HG03571 (cell line): ENCODE measurements at regions not wholly inside any gene's neighbourhood (a gene's known extent, or its start where the extent isn't known, plus 50 kb on each side); places are given as distances from the start of the nearest gene placed in this dataset.
"Not testable (repeated sequence)": the region's sequence is repeated elsewhere in the genome, so short reads cannot be mapped to it uniquely, and the experiment has no call there.

Experiments
- ATAC-seq: cut with Tn5 transposase; IDR thresholded peaks from one replicate; pipeline ENCODE4 v1.9.1; 2021; ENCODE audit not compliant: unreplicated experiment

DNA sequence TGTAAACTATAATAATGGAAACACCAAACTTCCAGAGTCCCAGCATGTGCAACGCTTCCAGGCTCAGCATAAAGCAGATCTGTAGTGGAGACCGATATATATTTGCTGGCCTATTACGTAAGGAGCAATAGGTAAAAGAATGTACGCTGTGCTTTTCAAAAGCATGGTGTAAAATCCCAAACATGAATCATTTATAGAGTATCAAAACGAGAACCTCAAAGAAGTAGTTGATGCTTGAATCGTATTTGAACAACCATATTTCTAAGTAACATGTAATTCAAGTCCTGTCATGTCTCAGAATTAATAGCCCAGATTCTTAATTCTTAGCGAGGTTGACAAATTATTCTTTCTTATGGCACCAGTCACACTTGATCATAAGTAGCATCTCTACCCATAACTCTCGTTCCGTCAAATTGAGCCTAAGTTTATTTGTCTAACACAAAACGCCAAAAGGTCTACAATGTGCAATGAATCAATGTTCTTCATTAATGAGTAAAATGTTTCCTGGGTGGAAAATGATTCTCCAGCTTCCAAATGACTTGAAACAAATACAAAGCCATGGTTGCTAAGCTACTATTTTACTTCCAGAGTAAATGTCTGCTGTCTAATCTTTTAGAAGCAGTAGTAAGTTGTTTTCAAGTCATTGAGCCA, 811.5 kb upstream of the FRG1 start:
- ATAC-seq = no peak

DNA sequence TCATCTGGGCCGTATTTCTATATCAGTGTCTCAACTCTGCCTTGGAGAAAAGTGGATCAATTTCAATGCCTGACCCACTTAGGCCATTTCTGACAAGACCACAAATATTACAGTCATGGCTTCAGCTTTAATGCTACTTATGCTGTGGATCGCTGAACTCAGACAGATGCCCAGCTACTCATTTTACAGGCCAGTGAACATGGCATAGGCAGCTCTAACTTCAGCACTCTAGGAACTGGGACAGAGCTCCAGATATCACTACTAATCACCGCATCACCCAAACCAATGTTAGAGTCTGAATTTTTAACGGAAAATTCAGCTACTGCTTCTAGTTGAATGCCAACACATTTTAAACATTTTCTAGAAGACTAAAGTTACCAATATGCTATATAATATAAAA, 809.6 kb upstream of the FRG1 start:
- ATAC-seq = no peak

DNA sequence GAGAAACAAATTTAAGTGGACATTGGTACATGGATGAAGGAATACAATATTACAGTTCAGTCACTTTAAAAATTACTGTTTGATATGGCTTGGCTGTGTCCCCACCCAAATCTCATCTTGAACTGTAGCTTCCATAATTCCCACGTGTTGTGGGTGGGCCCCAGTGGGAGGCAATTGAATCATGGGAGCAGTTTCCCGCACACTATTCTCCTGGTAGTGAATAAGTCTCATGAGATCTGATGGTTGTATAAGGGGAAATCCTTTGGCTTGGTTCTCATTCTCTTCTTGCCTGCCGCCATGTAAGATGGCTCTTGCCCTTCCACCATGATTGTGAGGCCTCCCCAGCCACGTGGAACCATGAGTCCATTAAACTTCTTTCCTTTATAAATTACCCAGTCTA, 804.2 kb upstream of the FRG1 start:
- no peak for ATAC-seq

- ATAC-seq = no peak
These were observed 797.3 kb upstream of the FRG1 start for GRCh38 chr4:189143263-189143952.

GRCh38 chr4:189147005-189147929, 793.4 kb upstream of the FRG1 start:
- ATAC-seq = no peak

GRCh38 chr4:189155083-189155482, 785.6 kb upstream of the FRG1 start:
- not testable (repeated sequence) for ATAC-seq

DNA sequence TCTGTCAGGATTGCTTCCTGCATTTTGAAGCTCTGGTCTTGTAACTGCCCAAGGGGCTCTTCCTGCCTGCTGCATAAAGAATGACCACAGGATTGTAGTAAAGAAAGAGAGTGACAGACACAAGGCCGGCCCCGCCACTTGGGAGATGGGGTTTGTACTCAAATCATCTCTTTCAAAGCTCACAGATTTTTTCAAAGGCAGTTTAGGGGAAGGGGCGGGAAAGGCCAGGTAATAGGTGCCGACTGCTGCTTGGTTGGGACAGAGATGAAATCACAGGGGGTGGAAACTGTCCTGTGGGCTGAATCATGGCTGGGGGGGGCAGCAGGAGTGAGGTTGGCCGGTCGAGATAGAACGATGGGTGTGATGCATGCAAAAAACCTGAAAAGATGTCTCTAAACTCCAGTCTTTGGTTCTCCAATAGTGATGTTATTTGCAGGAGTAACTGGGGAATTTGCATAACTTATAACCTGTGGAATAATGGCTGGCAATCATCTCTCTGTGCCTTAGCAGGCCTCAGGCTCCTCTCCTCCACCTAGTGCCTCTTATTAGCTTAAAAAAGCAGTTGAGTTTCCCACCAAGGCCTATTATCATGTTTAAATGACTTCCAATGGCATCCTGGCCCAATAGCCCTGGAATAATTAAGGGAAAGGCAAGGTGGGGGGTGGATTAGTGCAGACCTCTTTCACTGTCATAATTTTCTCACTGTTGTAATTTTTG, 778.4 kb upstream of the FRG1 start:
- ATAC-seq = no peak

- no peak for ATAC-seq
These were observed 777.8 kb upstream of the FRG1 start for GRCh38 chr4:189162888-189163287.

GRCh38 chr4:189176002-189176401, 764.7 kb upstream of the FRG1 start:
- ATAC-seq = no peak

DNA sequence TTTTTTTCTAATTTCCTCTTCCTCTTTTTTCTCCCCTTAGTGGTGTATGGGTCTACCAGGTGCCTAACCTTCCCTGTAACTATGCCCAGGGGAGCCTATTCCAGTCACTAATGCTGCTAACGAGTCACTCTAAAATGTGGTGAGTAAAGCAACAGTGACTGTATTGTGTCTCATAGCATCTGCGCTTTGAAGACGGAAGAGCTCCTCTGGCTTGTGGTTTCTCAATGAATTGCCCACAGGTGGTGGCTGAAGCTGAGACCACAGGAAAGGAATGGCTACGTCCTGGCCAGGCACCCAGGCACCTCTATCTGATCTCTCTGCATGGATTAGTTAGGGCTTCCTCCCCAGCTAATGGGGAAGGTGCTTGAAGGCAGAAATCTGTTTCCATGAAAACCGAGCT, 763.5 kb upstream of the FRG1 start:
- no peak for ATAC-seq

DNA sequence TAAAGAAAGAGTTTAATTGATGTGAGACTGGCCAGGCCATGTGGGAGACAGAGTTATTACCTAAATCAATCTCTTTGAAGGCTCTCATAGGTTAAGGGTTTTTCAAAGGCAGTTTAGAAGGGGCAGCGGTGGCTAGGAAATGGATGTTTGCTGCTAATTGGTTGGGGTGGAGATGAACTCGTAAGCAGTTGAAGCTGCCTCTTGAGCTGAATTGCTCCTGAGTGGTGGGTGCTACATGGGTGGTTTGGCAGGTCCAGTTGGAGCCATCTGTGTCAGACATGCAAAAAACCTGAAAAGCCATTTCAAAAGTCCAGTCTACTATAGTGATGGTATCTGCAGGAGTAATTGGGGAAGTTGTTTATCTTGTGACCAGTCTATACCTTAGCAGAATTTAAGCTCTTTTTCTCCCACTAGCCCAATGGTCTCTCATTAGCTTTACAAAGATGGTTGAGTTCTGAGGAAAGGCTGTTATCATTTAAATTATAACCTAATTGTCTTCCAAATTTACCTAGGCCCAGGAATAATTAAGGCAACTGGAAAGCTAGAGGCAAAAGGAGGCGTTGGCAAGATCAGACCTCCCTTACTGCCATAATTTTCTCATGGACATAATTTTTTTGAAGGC, 762.4 kb upstream of the FRG1 start:
- ATAC-seq = no peak

DNA sequence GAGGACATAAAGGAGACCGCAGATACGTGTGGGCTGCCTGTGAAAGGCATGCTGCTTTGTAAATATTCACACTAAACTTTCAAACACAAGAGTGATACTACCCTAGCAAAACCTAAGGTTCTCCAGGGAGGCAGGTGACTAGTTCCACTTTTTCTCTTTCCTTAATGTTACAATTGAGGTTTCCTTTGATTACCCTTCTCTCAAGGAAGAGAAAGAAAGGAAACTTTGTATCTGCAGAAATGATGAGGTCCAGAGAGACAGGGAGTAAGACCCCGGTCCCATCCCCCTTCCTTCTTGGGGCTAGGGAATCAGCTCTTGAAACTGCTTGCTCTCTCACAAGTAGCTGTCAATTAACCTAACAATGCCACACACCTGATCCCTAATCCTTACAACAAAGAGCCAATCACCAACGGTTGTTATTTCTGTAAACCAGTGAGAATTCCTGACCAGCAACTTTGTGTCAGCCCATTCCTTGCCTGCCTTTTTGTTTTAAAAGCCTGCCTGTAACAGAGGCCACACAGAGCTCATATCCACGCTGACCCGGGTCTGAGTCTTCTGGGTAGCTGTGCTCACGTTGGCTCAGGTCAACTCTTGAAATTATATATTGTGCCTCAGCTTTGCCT, 754.8 kb upstream of the FRG1 start:
- ATAC-seq = no peak

DNA sequence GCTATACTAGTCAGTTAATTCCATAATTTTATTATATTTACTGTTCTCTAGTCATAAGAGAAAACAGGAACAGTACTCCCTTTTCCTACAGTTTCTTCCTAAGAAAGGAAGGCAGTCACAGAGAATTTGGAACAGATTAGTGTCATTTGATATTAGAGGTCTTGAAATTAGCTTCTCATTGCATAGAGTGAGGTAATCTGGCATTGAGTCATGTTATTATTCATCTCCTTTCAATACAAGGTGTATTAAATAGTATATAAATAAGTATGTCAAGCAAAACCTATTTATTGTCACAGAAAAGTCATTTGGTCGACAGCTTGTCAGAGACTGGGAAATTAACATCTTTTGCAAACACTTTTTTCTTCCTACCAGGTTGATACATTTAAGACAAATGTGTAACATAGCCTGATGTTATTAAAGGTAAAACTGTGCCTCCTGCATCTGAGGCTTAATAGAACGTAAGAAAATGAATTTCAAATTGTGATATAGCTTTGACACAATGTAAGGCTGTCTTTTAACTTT, 753.1 kb upstream of the FRG1 start:
- no peak for ATAC-seq

- ATAC-seq = no peak
These were observed 742.0 kb upstream of the FRG1 start for GRCh38 chr4:189198624-189199023.

- no peak for ATAC-seq
These were observed 740.3 kb upstream of the FRG1 start for GRCh38 chr4:189200353-189200752.

GRCh38 chr4:189202182-189202868, 738.3 kb upstream of the FRG1 start:
- ATAC-seq = no peak

DNA sequence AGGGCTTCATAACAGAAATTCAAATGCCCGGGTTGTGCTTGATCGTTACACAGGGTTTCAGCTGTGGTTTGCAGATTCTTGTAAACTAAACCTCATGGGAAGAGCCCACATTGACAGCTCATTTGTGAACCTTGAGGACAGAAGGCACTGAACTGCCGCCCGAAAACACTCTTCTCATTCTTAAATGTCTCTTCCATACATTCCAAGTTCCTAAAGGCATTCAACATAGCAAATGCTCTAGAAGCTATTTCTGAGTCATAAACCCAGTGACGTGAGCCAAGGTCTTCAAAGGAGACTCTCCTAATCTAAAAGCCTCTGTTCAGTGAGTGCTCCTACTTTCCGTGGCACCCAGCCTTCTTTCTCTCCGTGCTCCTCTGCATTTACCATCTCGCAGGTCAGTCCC, 737.8 kb upstream of the FRG1 start:
- no peak for ATAC-seq

DNA sequence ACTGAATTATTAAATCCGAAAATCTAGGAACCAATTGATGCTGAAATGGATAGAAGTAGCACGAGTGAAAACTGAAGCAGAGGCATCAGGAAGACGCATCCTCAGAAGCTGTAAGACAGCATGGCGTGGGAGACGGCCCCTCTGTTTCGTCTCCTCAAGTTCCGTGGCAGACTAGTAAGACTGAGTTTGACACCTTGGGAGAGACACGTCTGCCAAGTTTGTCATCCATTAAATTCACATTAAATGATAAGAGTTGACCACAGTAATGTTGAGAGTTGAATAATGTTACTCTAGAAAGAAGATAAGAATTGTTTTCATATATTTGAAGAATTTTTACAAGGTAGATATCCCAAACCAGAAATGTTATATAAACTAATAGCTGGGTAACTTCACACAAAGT, 736.1 kb upstream of the FRG1 start:
- no peak for ATAC-seq

DNA sequence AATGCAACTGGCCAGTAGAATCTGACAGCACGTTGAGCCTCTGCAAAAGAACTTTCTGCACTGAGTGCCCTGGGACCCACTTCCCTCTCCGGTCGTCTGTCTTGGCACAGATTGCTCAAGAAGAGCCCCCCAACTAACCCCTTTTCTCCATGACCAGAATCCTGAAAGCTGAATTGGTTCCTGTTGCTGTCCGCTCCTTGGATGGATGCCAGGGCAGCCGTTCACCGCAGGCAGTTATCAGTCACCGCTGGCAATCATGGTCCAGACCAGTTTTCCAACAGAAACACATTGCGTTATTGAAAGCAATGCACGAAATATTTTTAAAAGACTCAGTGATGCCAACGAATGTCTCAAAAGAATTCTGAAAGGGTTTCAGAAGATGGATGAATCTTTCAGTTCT, 733.7 kb upstream of the FRG1 start:
- ATAC-seq = no peak

GRCh38 chr4:189207872-189208271, 732.8 kb upstream of the FRG1 start:
- no peak for ATAC-seq
